GM18505 (cell line): ENCODE measurements at regions not wholly inside any gene's neighbourhood (a gene's known extent, or its start where the extent isn't known, plus 50 kb on each side); places are given as distances from the start of the nearest gene placed in this dataset.

Source experiments
- ATAC-seq: cut with Tn5 transposase; IDR thresholded peaks from one replicate; pipeline ENCODE4 v1.9.1; 2021; ENCODE audit not compliant: unreplicated experiment
- POLR2A ChIP-seq: IDR thresholded peaks from 4 replicates; pipeline ENCODE4 v1.6.1; 2011; ENCODE audit warnings: borderline replicate concordance; ENCODE audit not compliant: insufficient read depth, insufficient read length; ENCODE audit errors: extremely low read depth

DNA sequence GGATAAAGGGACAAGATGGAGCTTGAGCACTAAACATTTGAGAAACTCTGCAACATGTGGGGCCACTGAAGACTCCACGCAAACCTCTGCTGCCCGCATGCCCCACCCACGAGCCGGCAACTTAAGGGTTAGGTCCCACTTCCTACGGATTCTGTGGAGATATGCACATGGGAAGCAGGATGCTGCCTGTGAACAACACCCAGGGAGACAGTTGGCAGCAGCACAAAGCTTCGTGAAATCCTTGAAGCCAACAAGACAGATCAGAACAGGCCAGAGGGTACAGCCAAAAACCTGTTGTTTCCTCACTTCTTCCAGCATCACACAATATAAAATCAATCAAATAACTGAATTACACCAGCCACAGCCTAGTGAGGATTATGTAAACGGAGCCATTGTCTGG, 270.4 kb downstream of the ENC1 start:
- no peak for ATAC-seq
- TF ChIP-seq POLR2A = no peak

DNA sequence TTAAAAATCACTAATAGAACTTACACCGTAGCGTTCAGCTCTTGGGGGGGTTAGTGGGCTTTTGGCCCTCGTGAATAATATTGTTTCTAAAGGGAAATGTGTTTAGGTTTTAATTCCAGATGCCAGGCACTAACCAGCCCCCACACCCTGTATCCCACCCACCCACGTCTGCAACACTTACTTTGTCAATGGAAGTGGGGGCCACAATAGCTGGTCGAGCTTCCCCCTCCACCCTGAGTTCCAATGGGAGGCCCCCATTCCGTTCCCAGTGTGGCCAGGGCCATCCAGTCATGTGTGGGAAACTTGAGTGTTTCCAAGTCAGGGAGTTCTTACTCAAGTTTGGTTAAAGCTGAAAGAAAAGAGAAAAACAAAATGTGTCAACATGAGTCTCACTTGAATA, 271.4 kb downstream of the ENC1 start:
- TF ChIP-seq POLR2A = no peak
- ATAC-seq = no peak

DNA sequence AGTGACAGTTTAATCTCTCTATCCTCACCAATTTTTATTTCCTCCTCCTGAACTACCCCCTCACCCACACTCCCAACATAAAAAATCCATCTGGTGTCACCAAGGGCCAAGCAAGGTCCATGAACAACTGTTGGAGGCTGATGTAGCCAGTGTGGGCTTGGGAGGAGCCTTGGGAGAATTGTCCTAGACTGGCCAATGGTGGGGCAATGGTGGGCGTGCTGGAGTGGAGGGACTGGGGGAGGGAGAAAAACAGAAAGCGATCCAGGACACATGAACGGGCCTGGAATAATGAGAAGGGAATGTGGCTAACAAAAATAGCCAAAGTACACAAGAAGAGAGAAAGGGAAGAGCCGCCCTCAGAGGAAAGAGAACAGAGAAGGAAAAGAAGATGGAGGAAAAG, 272.6 kb downstream of the ENC1 start:
- no peak for ATAC-seq
- TF ChIP-seq POLR2A = no peak

DNA sequence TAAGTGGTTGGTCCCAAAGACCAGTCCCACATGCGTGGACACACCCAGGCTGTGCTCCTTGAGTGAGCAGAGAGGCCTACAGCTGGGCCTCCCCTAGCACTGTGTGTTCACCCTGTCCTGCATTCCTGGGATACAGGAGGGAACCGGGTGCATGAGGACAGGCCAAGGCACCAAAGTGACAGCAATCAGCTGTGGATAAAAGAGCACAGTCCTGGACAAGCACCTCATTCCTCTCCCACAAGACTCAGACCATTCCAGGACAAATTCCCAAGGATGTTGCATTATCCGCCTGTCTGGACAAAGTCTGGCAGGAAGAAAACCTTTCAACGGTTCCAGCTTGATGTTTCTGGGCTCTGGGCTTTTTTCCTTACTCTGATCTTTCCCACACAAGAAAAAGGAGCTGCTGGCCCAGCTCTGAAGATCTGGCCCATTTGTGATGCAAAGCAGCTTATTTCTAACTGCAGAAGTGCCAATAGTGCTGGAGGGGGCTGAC, 273.2 kb downstream of the ENC1 start:
- TF ChIP-seq POLR2A = no peak
- no peak for ATAC-seq

DNA sequence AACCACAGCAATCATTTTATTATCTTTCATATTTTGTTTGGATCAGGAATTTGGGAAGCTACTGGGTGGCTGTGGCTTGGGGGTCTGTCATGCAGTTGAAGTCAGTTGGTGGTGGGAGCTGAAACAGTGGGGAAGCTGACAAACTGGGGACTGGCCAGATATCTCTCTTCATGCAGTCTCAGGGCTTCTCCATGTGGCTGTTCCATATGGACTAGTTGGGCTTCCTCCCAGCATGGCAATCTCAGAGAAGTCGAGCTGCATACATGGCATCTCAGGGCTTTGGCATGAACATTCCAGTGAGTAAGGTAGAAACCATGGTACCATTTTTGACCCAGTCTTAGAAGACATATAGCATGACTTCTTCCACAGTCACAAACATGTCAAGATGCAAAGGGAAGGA, 274.8 kb downstream of the ENC1 start:
- TF ChIP-seq POLR2A = no peak

DNA sequence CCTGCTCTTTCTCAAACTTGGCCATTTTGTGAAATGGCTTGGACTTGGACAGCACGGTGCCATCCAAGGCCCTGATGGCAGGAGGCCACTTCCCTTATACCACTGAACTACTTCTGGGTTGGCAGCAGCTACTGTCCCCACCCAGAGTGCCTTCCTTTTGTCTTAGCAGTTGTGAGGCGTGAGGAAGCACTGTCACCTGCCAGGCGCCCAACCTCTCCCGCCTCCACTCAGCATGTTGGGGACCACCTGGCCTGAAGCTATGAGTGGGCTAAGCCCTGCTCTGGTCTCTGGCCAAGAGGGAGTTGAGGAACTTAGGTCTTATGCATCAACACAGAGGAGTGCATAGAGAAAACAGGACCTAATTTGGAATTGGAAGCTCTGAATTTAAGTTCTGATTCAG, 276.0 kb downstream of the ENC1 start:
- ATAC-seq = no peak
- TF ChIP-seq POLR2A = no peak

More for the DNA sequence above, 274.8 kb downstream of the ENC1 start:
- no peak for ATAC-seq

DNA sequence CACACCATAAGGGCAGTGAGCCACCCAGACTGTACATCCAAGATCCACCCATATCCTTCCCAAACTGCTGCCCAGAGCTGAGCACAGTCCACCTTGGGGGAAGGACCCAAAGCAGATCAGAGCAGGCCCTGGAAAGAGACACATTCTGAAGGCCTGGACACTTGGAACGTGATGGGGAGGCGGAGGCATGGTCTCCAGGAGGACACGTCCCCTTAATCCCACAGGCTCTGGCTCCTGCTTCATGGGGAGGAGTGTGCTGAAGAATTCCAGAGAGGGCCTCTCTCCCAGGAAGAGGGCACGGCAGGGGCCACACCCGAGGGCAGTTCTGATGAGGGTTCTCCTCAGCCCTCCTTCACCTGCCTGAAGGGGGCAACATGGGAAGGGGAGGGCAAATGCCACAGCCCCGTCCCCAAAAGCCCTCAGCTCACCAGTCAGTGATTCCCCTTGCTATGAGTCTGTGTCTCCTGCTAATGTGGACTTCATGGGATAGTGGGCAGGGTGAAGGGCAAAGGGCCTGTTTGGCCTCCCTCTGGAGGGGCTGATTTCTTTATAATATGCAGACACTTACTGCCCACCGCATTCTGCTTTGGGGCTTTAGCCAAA, 276.8 kb downstream of the ENC1 start:
- no peak for ATAC-seq
- TF ChIP-seq POLR2A = no peak

DNA sequence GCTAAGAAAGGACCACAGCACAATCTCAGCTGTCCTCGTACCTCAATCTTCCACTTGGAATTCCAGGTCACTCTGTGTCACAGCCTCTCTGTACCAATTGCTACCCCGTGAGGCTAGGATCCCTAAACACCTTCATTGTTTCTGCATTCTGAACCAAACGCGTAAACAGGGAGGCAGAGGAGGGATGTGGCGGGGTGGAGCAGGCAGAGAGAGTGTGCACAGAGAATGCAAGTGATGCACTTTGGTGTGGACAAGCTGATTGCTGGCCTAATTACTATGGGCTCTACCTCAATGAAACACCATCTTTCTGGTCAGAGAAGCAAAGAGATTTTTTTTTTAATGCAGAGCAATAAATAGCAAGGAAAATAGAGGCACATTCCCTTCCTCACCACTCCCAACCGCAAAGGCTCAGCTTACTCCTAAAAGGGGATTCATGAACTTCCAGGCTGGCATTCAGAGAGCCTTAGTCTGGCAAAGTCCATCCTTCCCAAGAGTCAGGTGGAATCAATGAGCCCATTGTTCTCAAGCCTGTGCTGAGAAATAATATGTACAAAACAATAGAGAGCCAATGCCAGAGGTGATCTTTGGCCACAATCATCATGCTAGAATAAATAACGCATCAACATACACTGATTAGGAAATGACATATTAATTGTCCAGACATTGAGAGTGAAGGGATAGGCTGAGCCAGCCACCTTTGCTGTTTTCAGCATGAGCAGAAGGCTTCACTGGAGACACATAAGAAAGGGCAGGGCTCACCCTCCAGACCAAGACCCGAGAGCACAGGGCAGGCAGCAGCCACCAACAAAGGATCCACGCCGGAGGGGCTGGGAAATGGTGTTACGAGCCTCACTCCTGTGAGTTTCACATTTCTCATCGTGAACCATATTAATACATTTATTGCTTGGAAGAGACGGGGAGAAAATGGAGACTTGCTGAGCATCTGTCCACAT, 278.8 kb downstream of the ENC1 start:
- TF ChIP-seq POLR2A = no peak
- ATAC-seq = no peak

DNA sequence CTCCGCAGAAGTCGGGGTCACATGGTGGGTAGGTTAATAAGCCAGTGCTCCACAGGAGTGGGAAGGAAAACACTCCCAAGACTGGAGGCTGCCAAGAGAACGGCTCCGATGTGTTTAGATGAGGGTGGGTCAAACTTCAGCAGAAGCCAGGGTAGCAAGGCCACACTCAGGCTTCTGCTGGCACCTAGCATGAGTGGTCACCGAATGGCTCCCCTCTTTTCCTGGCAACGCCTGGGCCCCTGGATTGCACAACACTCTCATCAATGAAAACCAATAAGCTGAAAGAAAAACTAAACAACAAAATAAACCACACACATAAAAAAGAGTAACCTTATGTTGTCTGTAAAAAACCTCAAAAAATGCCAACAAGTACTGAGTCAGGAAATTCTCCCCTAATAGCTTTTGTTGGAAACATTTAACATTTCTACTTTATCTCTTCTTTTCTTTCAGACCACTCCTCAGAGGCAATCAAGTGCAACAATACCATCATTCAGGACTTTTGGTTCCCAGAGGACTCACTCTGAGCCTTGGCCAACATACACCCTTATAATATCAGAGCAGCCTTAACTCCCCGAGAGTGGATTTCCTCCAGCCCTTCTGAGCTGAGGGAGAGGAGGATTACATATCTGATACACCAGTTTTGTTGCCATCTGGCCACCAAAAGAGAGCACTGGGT, 279.9 kb downstream of the ENC1 start:
- TF ChIP-seq POLR2A = no peak
- no peak for ATAC-seq

DNA sequence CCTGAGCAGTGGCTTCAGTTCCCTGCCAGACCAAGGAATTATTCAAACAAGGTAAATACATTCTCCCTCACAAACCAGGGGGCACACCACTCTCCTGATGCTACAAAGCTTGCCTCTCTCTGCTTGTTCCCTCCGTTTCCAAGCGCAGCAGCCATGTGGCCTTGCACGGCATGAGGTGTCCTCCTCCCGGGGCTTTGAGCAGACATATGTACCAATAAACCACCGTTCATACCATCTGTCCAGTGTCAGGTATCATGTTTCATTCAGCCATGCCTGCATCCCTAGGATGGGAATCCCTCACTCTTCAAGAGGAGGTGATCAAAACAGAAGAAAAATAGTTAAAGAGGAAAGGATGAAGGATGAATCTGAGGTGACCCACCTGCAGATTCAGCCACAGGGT, 282.7 kb downstream of the ENC1 start:
- TF ChIP-seq POLR2A = no peak
- ATAC-seq = no peak

DNA sequence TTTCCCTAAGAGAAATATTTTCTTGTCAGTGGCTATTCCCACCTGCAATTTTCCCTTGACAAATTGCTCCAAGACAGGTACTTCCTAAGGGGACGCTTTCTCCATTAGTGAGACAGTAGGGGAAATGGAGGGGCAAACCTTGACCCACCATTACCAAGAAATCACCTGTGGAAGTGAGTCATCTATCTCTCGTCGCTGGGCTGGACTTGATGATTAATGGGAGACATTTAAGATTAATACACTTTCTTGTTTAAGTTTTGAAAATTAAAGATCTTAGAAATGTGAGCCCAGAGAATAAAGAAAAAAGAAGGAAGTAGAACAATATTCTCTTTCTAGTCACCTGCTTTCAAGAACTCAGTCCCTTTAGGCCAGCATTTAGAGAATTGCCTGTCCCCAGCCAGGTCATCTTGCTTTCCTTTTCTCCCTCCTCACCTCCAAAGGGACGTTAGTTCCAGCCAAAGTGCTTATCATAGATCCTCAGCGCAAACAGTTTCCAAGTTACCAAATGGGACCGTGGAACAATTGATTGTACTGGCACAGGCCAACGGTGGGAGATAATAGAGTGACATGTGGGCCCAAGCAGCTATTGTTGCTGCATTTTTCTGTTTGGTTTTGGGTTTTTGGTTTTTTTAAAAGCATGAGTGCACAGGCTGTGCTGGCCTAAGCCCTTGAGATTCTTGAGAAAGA, 284.4 kb downstream of the ENC1 start:
- no peak for ATAC-seq
- TF ChIP-seq POLR2A = no peak

DNA sequence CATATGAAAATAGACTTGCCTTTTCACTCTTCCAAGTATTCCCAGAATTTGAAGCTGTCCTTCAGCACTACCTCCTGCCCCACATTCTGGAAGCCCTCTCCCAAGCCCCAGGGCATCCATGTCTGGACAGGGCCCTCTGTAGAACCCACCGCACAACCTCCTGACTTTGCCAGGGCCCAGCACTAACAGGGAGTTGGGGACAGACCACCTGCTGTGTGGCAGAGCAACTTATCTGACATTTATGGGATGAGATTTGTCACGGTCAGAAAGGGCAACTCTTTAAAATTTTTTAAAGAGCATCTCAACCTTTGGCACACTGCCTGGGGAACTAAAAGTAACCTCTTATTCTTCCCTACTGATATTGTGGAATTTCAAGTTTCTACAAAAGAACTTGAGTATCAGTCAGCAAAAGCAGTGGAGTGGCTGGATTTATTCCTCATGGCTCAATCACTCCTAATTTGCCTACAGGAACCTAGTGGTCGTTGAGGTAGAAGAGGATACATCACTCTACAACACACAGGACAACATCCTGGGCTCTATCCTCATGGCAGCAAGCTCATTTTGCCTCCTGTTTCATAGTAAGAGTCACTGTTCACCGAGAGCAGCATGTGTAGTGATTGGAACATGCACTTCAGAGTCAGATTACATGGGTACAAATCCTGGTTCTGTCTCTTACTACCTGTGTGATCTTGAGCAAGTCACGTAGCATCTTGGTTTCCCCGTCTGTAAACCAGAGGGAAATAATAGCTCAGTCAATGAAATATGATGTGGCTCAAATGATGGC, 285.3 kb downstream of the ENC1 start:
- TF ChIP-seq POLR2A = no peak
- no peak for ATAC-seq
